Activated CD4-positive, CD25-positive, alpha-beta regulatory T cell treated with anti-CD3 and anti-CD28 coated beads, Interleukin-2, amount 50 U/mL, for 24 hours (primary cell): ENCODE measurements at regions not wholly inside any gene's neighbourhood (a gene's known extent, or its start where the extent isn't known, plus 50 kb on each side); places are given as distances from the start of the nearest gene placed in this dataset.
"Not testable (repeated sequence)": the region's sequence is repeated elsewhere in the genome, so short reads cannot be mapped to it uniquely, and the experiment has no call there.

ENCODE experiments used
- ATAC-seq, 2 donors: fragments of 150-1000 bp; cut with Tn5 transposase; one replicate each; pipeline ENCODE4 v1.10.0; 2021; ENCODE audit warnings: mild to moderate bottlenecking in 1 of 2, moderate library complexity in 1 of 2

- ATAC-seq, result no peak
Observed at GRCh38 chr2:172294983-172295382, 132.4 kb upstream of the ITGA6 start.

- ATAC-seq, result no peak
Observed at GRCh38 chr2:172295677-172296076, 131.7 kb upstream of the ITGA6 start.

- ATAC-seq, result no peak
Observed at GRCh38 chr2:172296267-172297046, 130.9 kb upstream of the ITGA6 start.

- no peak for ATAC-seq
Observed at GRCh38 chr2:172297531-172297930, 129.9 kb upstream of the ITGA6 start.

GRCh38 chr2:172297950-172298349 is 129.4 kb upstream of the ITGA6 start:
- no peak for ATAC-seq

- ATAC-seq, result no peak
Observed at GRCh38 chr2:172299741-172300140, 127.6 kb upstream of the ITGA6 start.

- no peak for ATAC-seq
Observed at GRCh38 chr2:172300851-172301250, 126.5 kb upstream of the ITGA6 start.

GRCh38 chr2:172305066-172305465 is 122.3 kb upstream of the ITGA6 start:
- ATAC-seq, result no peak

- ATAC-seq, result no peak
Observed at GRCh38 chr2:172307800-172308199, 119.6 kb upstream of the ITGA6 start.

- no peak for ATAC-seq
Observed at GRCh38 chr2:172308253-172308935, 119.0 kb upstream of the ITGA6 start.

- ATAC-seq, result no peak
Observed at GRCh38 chr2:172311921-172312345, 115.5 kb upstream of the ITGA6 start.

GRCh38 chr2:172313715-172314341 is 113.6 kb upstream of the ITGA6 start:
- no peak for ATAC-seq

- ATAC-seq, result not testable (repeated sequence)
Observed at GRCh38 chr2:172315070-172315469, 112.3 kb upstream of the ITGA6 start.

GRCh38 chr2:172322049-172322448 is 105.3 kb upstream of the ITGA6 start:
- ATAC-seq, result no peak

- ATAC-seq, result no peak
Observed at GRCh38 chr2:172323256-172323655, 104.1 kb upstream of the ITGA6 start.

- ATAC-seq, result no peak
Observed at GRCh38 chr2:172323861-172324597, 103.4 kb upstream of the ITGA6 start.

GRCh38 chr2:172326211-172326509 is 101.2 kb upstream of the ITGA6 start:
- no peak for ATAC-seq

GRCh38 chr2:172328103-172328841 is 99.1 kb upstream of the ITGA6 start:
- no peak for ATAC-seq

GRCh38 chr2:172329416-172329773 is 98.0 kb upstream of the ITGA6 start:
- no peak for ATAC-seq

- ATAC-seq, result no peak
Observed at GRCh38 chr2:172329774-172330671, 97.4 kb upstream of the ITGA6 start.

GRCh38 chr2:172332507-172332906 is 94.9 kb upstream of the ITGA6 start:
- ATAC-seq, result no peak
